Jurkat, Clone E6-1 (cell line): ENCODE measurements at regions not wholly inside any gene's neighbourhood (a gene's known extent, or its start where the extent isn't known, plus 50 kb on each side); places are given as distances from the start of the nearest gene placed in this dataset.
A peak's percentile ranks its signal among the peaks of the same experiment; 100 is the strongest.
"Not testable (repeated sequence)": the region's sequence is repeated elsewhere in the genome, so short reads cannot be mapped to it uniquely, and the experiment has no call there.

Experiments used
- DNase-seq: peaks from one replicate; pipeline ENCODE4 v3.0.0-alpha.2; 2011; ENCODE audit warnings: low read depth, low spot score
- H3K4me3 ChIP-seq: 2 replicates; pipeline ENCODE4 v1.5.1; 2011; ENCODE audit warnings: mild to moderate bottlenecking, low read length, control low read depth, moderate library complexity

DNA sequence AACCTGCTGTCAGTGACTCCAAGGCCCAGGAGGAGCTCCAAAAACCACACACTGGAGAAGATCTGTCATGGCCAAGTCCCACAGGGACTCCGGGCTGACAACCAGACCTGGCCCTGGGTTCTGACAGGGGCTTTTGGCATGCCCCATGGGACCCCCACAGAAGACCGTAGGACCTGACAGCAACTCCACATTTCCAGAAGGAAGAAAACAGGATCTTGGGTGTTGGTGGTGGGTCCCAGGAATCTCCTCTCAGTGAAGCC, 275.9 kb upstream of the HS6ST1 start:
- H3K4me3 ChIP-seq: no peak overlapping the region
- DNase-seq: no peak

DNA sequence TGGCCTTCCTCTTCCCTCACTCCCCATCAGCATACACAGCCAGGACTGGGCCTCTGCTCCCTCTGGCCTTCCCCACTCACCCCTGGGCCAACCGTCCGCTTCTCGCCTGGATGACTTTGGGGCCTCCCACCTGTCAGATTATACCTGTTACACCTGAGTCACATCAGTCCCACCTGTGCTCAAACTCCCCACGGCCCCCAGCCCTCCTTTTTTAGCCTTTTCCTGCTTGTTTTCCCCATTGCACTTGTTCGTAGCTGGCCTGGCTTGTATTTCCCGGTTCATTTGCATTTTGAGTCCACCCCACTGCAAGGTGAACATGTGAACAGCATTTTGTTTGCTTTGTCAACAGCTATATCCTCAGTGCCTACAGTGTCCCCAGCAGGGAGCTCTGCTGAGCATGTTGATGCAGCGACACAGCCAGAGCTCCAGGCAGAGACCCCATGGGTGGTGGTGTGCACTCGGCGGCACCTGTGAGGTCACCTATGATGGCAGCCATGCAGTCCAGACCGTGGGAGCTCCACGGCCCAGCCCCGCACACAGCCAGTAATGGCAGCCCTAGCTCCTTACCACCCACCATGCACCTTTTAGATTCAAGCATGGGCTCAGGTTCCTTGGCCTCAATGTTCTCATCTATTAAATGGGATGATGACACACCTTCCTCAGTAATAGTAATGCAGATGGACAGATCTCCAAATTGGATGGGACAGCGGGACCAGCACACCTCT, 276.4 kb upstream of the HS6ST1 start:
- H3K4me3 ChIP-seq: no peak overlapping the region
- no peak for DNase-seq

DNA sequence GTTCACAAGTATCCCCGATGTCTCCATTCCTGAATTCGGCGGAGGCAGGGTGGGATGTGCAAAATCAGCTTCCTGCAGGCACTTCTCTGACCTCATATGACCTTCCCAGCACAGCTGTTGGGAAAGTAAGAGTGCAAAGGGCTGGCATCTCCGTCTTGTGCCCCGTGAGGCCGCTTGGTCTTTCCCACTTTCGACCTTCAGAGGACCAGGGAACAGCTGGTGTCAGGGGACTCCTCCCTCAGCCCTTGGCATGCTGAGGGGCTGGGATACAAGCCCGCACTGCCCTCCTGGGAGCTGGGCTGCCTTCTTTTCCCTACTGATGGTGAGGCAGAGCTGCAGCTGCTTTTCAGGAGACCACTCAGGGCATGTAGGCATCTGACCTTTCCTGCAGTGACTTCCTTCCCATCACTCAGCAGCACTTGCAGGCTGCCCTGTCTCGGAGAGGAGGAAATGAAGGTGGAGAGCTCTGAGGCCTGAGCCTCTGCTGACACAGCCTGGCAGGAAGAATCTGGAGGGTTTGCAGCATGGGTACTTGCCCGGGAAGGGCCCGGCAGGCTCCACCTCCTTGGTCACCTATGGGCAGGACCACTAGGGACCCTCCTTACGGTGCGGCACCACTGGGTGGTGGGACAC, 277.2 kb upstream of the HS6ST1 start:
- DNase-seq: no peak
- H3K4me3 ChIP-seq: no peak overlapping the region

DNA sequence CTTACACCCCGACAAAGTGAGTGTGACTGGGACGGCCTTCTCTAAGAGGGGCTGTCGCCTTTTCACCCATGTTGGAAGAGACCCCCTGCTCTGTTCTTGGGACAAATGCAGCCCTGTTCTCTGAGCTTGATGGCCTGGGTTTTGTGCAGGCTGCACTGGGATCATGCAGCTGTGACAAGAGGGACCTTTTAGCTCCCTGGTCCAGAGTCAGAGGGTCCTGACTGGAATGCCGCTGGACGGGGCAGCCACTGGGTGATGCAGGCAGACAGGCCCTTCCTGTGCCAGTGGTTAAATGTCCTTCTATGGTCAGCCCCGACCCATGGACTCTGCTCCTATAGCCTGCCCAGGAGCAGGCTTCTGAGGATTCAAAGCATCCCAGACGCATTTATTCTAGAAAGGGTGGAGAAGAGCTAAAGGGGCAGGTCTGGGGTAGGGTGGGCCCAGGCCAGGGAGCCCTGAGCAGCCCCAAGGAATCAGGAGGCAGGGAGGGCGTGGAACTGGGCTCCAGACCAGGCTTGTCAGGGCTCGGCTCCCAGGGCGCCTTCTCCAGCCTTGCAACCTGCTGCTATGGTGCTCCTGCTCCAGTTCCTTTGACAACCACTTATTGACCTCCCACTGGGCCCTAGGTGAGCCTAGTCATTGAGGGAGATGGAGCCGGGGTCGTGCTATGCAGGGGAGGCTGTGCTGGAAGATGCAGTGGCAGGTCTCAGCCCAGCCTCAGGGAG, 277.9 kb upstream of the HS6ST1 start:
- no peak for DNase-seq
- no peak overlapping the region for H3K4me3 ChIP-seq

DNA sequence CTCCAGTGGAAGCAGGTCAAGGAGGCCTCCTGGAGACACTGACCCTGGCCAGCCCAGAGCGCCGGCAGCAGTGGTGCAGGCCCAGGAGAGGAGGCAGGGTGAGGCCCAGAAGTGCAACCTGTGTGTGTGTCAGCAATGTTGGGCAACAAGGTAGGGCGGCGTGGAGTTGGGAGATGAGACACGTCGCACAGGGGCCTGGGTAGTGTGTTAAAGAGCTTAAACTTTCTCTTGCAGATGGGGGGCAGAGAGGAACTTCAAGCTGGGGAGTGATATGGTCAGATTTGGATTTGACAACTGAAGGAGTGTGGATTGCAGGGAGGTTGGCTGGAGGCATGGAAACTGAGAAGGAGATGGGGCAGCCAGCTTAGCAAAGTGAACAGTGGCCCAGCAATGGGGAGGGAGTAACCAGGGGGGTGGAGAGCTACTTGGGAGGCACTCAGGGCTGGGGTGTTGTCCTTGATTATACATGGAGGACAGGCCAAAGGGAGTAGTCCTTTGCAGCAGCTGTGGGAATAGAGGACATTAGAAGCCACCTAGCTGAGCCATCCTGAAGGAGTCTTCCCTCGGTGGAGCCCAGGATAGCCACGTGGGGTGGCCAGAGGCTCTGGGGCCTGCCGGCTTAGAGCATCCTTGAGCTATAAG, 278.6 kb upstream of the HS6ST1 start:
- DNase-seq: no peak
- H3K4me3 ChIP-seq: no peak overlapping the region

DNA sequence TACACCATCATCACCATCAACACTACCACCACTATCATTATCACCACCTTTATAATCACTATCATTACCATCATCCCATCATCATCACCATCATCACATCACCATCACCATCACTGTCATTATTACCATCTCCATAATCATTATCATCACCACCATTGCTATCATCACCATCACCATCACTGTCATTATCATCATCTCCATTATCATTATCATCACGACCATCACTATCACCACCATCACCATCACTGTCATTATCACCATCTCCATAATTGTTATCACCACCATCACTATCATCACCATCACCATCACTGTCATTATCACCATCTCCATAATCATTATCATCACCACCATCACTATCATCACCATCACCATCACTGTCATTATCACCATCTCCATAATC, 279.6 kb upstream of the HS6ST1 start:
- not testable (repeated sequence) for DNase-seq, H3K4me3 ChIP-seq

DNA sequence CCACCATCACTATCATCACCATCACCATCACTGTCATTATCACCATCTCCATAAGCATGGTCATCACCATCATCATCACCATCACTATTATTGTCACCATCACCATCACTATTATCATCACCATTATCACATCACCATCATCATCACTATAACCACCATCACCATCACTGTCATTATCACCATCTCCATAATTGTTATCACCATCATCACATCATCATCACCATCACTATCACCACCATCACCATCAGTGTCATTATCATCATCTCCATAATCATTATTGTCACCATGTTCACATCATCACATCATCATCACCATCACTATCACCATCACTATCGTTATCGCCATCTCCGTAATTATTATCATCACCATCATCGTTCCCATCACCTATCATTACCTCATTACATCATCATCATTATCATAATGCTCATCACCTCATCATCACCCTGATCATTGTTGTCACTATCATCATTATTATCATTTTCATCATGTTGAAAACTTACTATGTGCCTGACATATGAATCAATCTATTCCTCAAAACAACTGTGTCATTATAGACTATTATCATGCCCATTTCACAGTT, 280.3 kb upstream of the HS6ST1 start:
- H3K4me3 ChIP-seq: no peak overlapping the region
- DNase-seq: no peak

DNA sequence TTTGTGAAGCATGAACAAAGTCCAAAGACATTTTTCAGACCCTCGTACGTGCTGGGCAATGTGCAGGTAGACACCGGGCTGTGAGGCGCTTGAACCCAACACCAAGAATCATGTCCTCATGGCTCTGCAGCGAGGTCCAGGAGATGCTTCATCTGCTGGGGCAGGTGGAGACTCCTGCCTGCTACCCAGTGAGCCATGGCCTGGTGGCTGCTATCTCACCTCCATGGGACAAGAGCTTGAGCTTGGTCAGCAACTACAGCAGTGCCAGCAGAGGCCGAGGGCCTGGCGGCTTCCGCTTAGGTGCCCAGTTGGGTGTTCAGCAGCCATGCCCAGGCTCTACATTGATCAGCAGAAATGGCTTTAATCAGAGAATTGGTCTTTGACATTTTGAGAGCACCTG, 281.0 kb upstream of the HS6ST1 start:
- DNase-seq: no peak
- no peak overlapping the region for H3K4me3 ChIP-seq

DNA sequence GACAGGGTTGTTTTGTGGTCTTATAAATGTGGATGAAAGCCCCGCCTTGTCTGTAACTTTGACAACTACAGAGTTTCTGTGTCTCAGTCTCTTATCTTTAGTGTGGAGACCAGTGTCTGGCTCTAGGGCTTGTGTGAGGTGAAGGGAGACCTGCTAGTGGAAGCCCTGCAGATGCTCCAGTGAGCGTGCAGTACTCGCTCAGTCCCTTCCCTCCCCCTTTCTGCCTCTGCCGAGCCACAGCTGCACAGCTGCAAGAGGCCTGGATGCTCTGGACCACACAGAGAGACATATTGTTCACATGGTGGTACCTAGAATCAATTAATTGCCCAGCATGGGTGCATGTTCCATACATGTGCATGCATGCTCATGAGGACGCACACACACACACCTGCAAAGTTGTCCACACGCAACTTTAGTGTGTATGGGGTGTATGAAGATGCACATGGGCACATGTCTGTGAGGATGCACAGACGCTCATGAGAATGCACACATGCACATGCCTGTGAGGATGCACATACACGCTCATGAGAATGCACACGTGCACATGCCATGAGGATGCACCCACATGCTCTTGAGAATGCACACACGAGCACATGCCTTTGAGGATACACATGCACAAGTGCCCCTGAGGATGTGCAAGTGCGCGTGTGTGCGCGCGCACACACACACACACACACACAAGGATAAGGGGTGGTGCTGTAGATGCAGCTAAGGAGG, 282.1 kb upstream of the HS6ST1 start:
- H3K4me3 ChIP-seq: no peak overlapping the region
- peak; percentile 45 for DNase-seq

DNA sequence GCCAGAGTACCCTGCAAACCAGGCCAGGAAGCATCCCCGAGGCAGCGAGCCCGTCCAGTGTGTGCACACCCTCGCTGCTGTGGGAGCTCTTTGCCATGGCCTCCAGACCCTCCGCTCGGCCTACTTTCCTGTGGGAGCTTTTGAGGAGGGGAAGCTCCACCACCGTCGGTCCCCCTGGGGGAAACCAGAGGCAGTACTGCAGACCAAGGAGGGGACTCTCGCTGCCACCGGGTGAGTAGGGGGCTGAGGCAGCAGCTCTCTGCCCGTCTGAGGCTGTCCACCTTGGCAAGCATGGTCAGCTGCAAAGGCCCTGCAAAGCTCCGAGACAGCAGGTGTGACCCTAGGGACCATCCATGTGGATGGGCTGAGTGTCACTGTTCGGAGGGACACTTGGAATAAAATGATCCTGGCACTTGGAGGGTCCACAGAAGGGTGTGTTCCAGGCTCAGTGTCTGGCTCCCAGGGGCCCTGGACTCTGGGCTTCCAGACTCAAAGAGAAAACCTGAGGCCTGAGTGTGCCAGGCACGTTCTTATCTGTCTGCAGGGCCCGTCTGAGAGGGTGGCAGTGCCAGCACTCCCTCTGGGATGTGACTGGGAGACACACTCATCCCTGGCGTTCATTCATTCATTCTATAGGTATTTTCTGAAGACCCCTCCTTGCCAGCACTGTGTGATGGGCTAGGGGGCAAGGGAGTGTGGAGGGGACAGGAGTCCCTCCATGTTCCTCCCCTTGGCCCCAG, 282.8 kb upstream of the HS6ST1 start:
- H3K4me3 ChIP-seq: no peak overlapping the region
- DNase-seq: no peak

DNA sequence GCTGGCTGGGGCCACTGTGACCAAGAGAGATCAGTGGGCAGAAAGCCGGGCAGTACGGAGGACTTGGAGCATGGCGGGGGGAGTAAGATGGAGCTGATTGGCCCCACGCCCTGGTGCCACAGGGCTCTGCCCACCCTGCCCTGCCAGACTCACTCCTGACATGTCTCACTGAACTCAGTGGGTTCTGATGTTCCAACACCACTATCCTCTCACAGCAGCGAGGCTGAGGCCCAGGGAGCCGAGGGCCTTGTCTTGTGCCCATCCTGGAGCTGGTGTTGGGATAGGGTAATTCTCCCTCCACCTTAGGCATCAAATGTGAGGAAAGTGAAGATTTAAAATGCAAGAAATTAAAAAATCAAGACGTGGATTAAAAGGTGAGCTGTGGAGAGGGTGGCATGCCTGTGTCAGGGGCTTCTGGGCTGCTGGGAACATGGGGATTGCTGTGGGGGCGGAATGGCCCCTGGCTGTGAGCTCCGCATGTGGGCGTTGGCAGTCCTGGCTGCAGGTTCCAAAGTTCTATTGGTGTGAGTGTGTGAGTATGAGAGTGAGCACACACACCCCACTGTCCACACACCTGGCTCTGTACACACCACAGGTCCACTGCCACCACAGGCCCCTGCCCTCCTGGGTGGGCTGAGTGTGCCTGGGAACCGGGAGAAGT, 283.5 kb upstream of the HS6ST1 start:
- DNase-seq: no peak
- no peak overlapping the region for H3K4me3 ChIP-seq

DNA sequence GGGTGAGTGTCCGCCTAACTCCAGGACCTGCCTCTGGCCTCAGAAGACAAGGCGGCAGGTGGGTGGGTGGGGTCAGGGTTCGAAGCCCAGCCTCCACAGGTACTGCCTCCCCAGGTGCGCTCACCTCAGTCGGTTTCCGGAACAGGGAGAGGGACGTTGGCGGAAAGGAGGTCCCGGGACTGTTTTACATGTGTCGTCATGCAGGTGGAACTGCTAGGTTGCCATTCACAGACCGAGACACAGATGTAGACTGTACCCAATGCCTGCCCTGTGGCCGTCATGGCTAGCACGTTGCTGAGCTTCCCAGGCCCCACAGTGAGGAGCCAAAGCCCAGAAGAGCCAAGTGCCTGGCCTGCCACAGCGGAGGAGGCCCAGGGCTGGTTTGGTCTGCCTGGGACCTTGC, 284.0 kb upstream of the HS6ST1 start:
- no peak for DNase-seq
- H3K4me3 ChIP-seq: no peak overlapping the region

DNA sequence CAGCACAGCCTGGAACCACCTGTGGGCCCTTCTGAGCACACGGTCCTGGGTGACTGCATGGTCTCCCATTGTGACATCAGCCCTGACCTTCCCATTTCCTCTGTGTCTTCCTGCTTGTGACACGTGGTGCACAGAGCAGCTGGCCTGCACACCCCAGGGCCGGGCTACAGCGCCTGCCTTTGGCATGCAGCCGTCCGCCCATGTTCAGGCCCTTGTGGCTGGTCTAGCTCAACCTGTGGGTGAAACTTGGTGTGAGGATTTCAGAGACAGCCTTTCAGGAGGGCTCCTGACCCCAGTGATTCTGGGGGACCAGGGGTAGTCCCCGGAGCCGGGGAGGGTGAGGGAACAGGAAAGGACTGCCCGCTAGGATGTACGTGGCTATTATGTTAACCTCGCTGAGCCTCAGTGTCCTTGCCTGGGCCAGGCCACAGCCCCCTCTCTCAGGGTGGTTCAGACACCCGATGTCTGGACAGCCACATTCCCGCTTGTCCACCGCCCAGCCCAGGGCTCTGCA, 284.8 kb upstream of the HS6ST1 start:
- H3K4me3 ChIP-seq: no peak overlapping the region
- DNase-seq: no peak

DNA sequence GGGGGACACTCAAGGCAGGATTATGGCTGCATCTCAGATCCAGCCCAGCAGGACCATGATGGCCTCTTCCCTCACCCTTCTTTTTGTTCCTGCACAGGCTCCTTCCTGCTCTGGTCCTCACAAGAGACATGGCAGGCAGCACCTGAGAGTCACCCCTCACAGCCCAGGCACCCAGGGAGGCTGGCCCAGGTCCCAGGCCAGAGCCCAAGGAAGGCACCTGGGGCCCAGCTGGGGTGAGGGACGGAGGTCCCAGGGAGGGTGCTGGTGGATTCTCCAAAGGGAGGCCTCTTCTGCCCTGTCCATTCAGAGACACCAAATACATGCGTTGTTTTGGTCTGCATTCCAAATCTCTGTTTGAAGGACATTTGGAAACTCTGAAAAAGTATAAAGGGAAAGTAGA, 285.4 kb upstream of the HS6ST1 start:
- H3K4me3 ChIP-seq: no peak overlapping the region
- no peak for DNase-seq

DNA sequence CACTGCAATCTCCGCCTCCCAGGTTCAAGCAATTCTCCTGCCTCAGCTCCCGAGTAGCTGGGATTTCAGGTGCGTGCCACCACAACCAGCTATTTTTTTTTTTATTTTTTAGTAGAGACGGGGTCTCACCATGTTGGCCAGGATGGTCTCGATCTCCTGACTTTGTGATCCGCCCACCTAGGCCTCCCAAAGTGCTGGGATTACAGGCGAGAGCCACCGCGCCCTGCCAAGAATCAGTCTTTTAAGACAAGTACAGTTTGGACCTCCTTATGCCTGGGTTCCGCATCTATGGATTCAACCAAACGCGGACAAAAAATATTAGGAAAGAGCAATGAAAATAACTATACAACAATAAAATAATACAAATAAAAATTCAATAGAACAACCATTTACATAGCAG, 285.9 kb upstream of the HS6ST1 start:
- not testable (repeated sequence) for H3K4me3 ChIP-seq, DNase-seq

DNA sequence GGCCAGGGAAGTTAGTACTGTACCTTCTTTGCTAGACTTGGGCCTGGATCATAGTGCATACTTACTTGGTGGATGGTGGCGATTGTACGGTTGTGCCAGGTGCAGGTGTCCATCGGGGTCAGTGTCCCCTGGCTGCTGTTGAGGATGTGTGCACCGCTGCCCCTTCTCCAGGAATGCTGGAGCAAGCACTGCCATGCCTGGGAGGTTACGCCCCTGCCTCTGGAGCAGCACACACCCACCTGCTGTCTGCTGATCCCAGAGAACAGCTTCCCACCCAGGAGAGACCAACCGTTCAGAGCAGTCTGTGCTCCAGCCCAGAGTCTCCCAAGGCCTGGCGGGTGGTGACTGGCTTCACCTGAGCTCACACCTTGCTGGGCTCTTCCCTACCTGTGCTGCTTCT, 286.8 kb upstream of the HS6ST1 start:
- DNase-seq: no peak
- no peak overlapping the region for H3K4me3 ChIP-seq

DNA sequence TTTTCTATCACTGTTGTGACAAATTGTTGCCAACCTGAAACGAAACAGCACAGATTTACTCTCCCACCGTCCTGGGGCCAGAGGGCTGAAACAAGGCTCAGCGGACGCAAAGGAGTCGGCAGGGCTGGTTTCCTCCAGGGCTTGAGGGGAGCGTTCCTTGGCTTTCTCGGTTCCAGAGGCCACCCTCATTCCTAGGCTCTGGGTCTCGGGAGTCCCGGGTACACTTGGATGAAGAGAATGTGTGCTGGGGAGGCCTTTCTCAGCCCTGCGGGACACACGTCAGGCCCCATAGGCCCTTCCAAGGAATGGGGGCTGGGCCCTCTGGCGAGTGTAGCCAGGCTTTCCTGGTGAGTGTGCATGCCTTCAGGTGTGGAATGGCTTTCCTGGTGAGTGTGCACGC, 287.3 kb upstream of the HS6ST1 start:
- no peak for DNase-seq
- H3K4me3 ChIP-seq: no peak overlapping the region

DNA sequence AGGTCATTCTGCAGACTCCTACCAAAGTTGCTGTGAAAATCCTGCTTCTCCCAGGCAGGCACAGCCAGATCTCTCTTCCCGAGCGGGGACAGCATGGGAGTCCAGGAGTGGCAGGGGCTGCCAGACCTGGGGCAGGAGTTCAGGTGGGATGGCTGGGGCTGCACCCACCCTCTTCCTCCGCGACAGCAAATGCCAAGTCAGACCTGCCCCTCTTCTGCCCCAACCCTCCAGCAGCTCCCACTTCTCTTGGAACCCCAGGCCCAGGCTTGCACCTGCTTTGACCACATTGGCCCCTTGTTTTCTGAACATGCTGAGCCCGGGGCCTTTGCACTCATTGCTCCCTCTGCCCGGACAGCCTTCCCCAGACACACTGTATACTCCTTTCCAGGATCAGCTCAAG, 288.2 kb upstream of the HS6ST1 start:
- no peak overlapping the region for H3K4me3 ChIP-seq
- no peak for DNase-seq
